ENCODE measurements at regions not wholly inside any gene's neighbourhood (a gene's known extent, or its start where the extent isn't known, plus 50 kb on each side); places are given as distances from the start of the nearest gene placed in this dataset.

GRCh38 chr1:194908643-194909042, 1699.6 kb downstream of the KCNT2 start:
- no peak for TF ChIP-seq CTCF (IDR thresholded peaks at IDR 0.05; ENCODE audit: low read depth, low read length)
- DNase-seq (ENCODE audit: extremely low read depth, low read depth), result no peak

DNA sequence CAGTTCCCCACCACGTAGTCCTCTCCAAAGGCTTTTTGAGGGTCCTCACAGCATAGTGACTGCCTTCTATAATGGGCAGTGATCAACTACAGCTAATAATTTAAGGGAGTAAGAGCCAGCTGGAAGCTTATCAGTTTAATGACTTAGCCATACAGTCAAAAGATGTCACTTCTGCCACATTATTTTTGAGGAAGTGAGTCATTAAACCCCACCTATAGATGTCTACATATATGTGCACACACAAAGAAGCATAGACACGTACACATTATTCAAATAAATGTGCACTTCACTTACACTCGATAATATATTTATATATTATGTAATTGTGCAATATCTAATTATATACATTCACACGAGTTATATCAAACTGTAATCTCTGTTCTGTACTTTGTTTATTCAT, 1704.7 kb downstream of the KCNT2 start:
- TF ChIP-seq CTCF (IDR thresholded peaks at IDR 0.05; ENCODE audit: low read depth, low read length), result no peak
- DNase-seq (ENCODE audit: extremely low read depth, low read depth), result no peak

DNA sequence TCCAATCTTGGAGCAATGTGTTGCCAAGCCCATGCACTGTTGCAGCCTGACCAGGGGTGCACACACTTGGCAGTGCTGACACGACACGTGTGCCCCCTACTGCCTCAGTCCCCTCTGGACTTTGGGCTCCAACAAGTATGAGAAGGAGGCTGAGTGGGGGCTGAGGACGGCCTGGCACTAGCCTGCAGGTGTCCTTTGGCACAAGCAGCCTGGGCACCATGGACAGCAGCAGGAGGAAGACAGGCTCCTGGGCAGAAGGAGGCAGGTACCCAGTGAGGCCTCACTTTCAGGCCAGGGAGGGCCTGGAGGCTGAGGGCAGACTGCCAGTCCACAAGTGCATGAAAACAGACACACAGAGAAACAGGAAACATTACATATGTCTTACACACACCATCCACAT, 1702.9 kb upstream of the B3GALT2 start:
- DNase-seq (ENCODE audit: extremely low read depth, low read depth), result no peak
- no peak for TF ChIP-seq CTCF (IDR thresholded peaks at IDR 0.05; ENCODE audit: low read depth, low read length)

DNA sequence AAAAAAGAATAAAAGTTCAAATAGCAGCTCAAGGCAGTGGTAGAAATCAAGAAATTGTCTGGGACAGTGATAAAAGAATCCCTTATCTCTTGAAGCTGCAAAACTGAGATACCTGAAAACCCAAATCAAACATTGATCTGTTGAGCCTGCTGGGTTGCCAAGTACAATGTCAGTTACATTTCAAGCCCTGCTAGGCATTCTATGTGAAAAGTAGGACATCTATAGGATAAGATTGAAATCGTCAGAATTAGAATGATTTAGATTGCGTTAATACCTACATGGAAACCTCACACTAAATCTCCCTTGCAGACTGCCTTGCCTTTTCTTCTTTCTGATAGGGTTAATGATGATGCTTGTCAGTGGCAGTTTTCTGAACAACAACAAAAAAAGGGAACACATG, 1684.4 kb upstream of the B3GALT2 start:
- TF ChIP-seq CTCF (IDR thresholded peaks at IDR 0.05; ENCODE audit: low read depth, low read length), result no peak
- no peak for DNase-seq (ENCODE audit: extremely low read depth, low read depth)

- TF ChIP-seq CTCF (IDR thresholded peaks at IDR 0.05; ENCODE audit: low read depth, low read length), result no peak
Measured at GRCh38 chr1:194866153-194866552, 1679.7 kb upstream of the B3GALT2 start.

GRCh38 chr1:194865383-194865782, 1679.0 kb upstream of the B3GALT2 start:
- DNase-seq (ENCODE audit: extremely low read depth, low read depth), result no peak

More at GRCh38 chr1:194866153-194866552, 1679.7 kb upstream of the B3GALT2 start:
- DNase-seq (ENCODE audit: extremely low read depth, low read depth), result no peak

GRCh38 chr1:194862129-194862528, 1675.7 kb upstream of the B3GALT2 start:
- TF ChIP-seq CTCF (IDR thresholded peaks at IDR 0.05; ENCODE audit: low read depth, low read length), result no peak
- DNase-seq (ENCODE audit: extremely low read depth, low read depth), result no peak

More at GRCh38 chr1:194865383-194865782, 1679.0 kb upstream of the B3GALT2 start:
- TF ChIP-seq CTCF (IDR thresholded peaks at IDR 0.05; ENCODE audit: low read depth, low read length), result no peak
